ENCODE measurements at regions not wholly inside any gene's neighbourhood (a gene's known extent, or its start where the extent isn't known, plus 50 kb on each side); places are given as distances from the start of the nearest gene placed in this dataset.

- H3K4me2 ChIP-seq (ENCODE audit: insufficient read depth, low read length) = no peak overlapping the region
- no peaks in the 10 kb centered on the region for H3K27me3 ChIP-seq (ENCODE audit: insufficient read depth, low read length)
- H3K4me3 ChIP-seq (ENCODE audit: insufficient read depth, low read length) = no peak overlapping the region
- no peaks in the 10 kb centered on the region for H3K4me1 ChIP-seq (ENCODE audit: insufficient read depth, low read length)
- no peak for TF ChIP-seq CTCF (IDR thresholded peaks at IDR 0.05; ENCODE audit: extremely low read depth, low read depth, low read length)
- DNase-seq (ENCODE audit: insufficient read length, low spot score, missing footprints) = no peak
- H3K9me3 ChIP-seq (ENCODE audit: low read depth, low read length) = no peaks in the 10 kb centered on the region
- H3K36me3 ChIP-seq (ENCODE audit: insufficient read depth, low read length) = no peaks in the 10 kb centered on the region
- H2AFZ ChIP-seq (ENCODE audit: low read length) = no peak overlapping the region
- no peak overlapping the region for H3K27ac ChIP-seq (ENCODE audit: low read depth, low read length)
- no peaks in the 10 kb centered on the region for H4K20me1 ChIP-seq (ENCODE audit: insufficient read depth, low read length)
- no peaks in the 10 kb centered on the region for H3K79me2 ChIP-seq (ENCODE audit: insufficient read depth, low read length)
Observed at GRCh38 chr12:13592063-13592942, 389.1 kb downstream of the GRIN2B start.

DNA sequence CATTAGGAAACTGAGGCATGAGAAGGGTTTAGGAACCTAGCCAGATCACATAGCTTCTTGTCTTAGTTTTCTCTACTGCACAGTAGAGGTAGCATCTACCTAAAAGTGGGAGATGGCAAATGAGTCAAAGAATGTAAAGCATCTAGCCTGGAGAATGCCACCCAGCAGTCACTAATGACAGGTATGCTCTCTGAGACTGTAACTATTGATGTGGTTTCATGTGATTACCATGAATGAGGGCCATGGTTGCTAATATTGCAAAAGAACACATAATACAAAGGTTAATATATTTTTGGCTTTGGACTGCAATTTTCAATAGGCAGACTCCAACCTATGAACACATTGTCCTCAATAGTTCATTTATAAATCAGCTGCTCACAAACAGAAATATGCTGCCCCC lies 389.9 kb downstream of the GRIN2B start:
- H3K27me3 ChIP-seq (ENCODE audit: insufficient read depth, low read length) = no peaks in the 10 kb centered on the region
- no peaks in the 10 kb centered on the region for H3K36me3 ChIP-seq (ENCODE audit: insufficient read depth, low read length)
- H3K4me3 ChIP-seq (ENCODE audit: insufficient read depth, low read length) = no peak overlapping the region
- H3K27ac ChIP-seq (ENCODE audit: low read depth, low read length) = no peak overlapping the region
- no peaks in the 10 kb centered on the region for H3K79me2 ChIP-seq (ENCODE audit: insufficient read depth, low read length)
- H2AFZ ChIP-seq (ENCODE audit: low read length) = no peak overlapping the region
- H3K9me3 ChIP-seq (ENCODE audit: low read depth, low read length) = no peaks in the 10 kb centered on the region
- H4K20me1 ChIP-seq (ENCODE audit: insufficient read depth, low read length) = no peaks in the 10 kb centered on the region
- H3K4me2 ChIP-seq (ENCODE audit: insufficient read depth, low read length) = no peak overlapping the region
- no peak for TF ChIP-seq CTCF (IDR thresholded peaks at IDR 0.05; ENCODE audit: extremely low read depth, low read depth, low read length)
- no peak for DNase-seq (ENCODE audit: insufficient read length, low spot score, missing footprints)
- H3K4me1 ChIP-seq (ENCODE audit: insufficient read depth, low read length) = no peaks in the 10 kb centered on the region

DNA sequence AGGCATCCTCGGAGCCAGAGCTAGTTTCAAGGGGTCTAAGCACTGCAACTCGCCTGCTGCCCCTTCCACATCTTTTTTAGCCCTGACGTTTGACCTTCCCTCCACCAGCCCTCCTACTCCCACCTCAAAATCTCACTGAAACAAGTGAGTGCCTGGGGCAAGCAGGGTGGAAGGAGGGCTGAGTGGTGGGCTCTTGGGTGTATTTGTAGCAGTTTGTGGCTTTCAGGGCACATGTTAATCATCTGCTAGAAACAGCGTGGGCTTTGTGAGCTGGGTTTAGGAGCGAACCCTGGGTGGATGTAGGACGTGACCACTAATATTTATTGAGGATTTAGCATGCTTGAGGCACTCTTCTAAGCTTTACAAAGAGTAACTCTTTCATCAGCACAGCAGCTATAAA lies 390.3 kb downstream of the GRIN2B start:
- no peak for TF ChIP-seq CTCF (IDR thresholded peaks at IDR 0.05; ENCODE audit: extremely low read depth, low read depth, low read length)
- H3K9me3 ChIP-seq (ENCODE audit: low read depth, low read length) = no peaks in the 10 kb centered on the region
- H3K36me3 ChIP-seq (ENCODE audit: insufficient read depth, low read length) = no peaks in the 10 kb centered on the region
- H3K27me3 ChIP-seq (ENCODE audit: insufficient read depth, low read length) = no peaks in the 10 kb centered on the region
- H2AFZ ChIP-seq (ENCODE audit: low read length) = no peak overlapping the region
- H3K4me1 ChIP-seq (ENCODE audit: insufficient read depth, low read length) = no peaks in the 10 kb centered on the region
- no peak for DNase-seq (ENCODE audit: insufficient read length, low spot score, missing footprints)
- H3K4me3 ChIP-seq (ENCODE audit: insufficient read depth, low read length) = no peak overlapping the region
- no peaks in the 10 kb centered on the region for H4K20me1 ChIP-seq (ENCODE audit: insufficient read depth, low read length)
- H3K27ac ChIP-seq (ENCODE audit: low read depth, low read length) = no peak overlapping the region
- H3K4me2 ChIP-seq (ENCODE audit: insufficient read depth, low read length) = no peak overlapping the region
- no peaks in the 10 kb centered on the region for H3K79me2 ChIP-seq (ENCODE audit: insufficient read depth, low read length)

GRCh38 chr12:13588574-13588973 lies 392.0 kb downstream of the EMP1 start:
- Histone ChIP-seq H2AFZ (ENCODE audit: low read length) (no peak overlapping the region), H3K9me3 (ENCODE audit: low read depth, low read length) (no peaks in the 10 kb centered on the region), H3K4me3 (ENCODE audit: insufficient read depth, low read length) (no peak overlapping the region), H3K4me1 (ENCODE audit: insufficient read depth, low read length) (no peaks in the 10 kb centered on the region), H3K27ac (ENCODE audit: low read depth, low read length) (no peak overlapping the region), H3K36me3 (ENCODE audit: insufficient read depth, low read length) (no peaks in the 10 kb centered on the region), H3K27me3 (ENCODE audit: insufficient read depth, low read length) (no peaks in the 10 kb centered on the region), H3K79me2 (ENCODE audit: insufficient read depth, low read length) (no peaks in the 10 kb centered on the region), H3K4me2 (ENCODE audit: insufficient read depth, low read length) (no peak overlapping the region), H4K20me1 (ENCODE audit: insufficient read depth, low read length) (no peaks in the 10 kb centered on the region)
- TF ChIP-seq CTCF (IDR thresholded peaks at IDR 0.05; ENCODE audit: extremely low read depth, low read depth, low read length) = no peak
- no peak for DNase-seq (ENCODE audit: insufficient read length, low spot score, missing footprints)

Data from osteoblast (primary cell).